EL (cell line): ENCODE measurements at regions not wholly inside any gene's neighbourhood (a gene's known extent, or its start where the extent isn't known, plus 50 kb on each side); places are given as distances from the start of the nearest gene placed in this dataset.
A peak's percentile ranks its signal among the peaks of the same experiment; 100 is the strongest.

Experiments used
- DNase-seq: peaks from one replicate; pipeline ENCODE4 v3.0.0-alpha.2; 2016

GRCh38 chr19:29093553-29093908, 119.4 kb downstream of the UQCRFS1 start:
- DNase-seq: no peak

- no peak for DNase-seq
These were observed 120.0 kb downstream of the UQCRFS1 start for GRCh38 chr19:29092712-29093552.

DNA sequence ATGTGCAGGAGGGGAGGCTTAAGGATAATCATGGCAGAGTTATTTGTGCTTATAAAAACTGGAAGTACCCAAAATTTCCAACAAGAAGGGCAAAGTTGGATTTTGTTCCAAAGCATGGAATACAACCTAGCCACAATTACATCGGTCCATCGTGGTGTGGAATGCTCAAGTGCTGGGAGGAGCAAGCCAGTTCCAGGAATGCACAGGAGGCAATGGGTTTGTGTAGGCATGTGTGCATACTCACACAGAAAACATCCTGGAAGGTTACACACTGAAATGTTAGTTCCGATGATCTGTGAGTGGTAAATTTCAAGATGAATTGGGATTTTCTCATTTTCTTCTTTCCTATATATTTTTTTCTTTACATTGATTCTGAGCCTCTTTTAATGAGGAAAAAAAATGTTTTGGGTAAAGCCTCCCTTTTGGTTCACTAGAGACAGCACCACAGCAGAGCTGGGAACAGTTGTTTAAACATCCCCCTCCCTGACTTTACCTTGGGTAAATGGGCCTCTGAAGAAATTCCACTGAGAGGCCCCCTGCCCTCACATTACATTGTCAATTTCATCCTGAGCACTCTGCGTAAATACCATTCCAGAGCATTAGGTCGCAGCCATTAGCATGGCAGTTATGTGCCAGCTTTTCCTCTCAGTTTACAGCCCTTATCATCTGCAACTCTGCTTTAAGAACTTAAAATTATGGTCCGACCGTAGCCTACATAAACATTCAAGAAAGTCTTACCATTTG, 122.0 kb downstream of the UQCRFS1 start:
- no peak for DNase-seq

DNA sequence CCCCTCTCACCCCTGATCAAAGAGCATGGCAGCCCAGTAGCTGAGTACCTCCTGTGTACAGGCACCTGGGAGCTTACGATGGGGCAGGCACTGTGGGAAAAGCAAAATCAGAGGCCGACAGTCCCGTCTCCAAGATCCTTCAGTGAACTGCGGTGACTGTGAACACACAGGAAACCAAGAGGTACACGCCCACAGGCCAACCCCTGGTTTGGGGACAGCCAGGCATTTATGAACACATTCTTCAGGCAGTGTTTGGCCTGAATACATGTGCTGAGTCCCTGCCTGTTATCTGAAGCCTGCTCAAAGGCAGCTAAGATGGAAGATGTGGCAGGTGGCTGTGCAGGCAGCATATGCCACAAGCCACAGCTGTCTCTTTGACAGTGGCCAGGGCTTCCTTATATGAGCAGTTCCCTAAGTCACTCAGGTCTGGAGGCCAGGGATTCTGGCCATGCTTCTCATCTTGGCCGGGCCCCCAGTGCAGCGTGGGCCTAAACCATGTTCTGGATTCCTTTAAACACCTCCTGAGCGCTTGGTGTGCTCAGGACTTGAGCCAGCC, 123.6 kb downstream of the UQCRFS1 start:
- no peak for DNase-seq

- no peak for DNase-seq
These were observed 124.2 kb downstream of the UQCRFS1 start for GRCh38 chr19:29088761-29089160.

- no peak for DNase-seq
These were observed 126.3 kb downstream of the UQCRFS1 start for GRCh38 chr19:29086646-29087045.

GRCh38 chr19:29086182-29086581, 126.8 kb downstream of the UQCRFS1 start:
- no peak for DNase-seq

GRCh38 chr19:29085630-29086029, 127.3 kb downstream of the UQCRFS1 start:
- no peak for DNase-seq

DNA sequence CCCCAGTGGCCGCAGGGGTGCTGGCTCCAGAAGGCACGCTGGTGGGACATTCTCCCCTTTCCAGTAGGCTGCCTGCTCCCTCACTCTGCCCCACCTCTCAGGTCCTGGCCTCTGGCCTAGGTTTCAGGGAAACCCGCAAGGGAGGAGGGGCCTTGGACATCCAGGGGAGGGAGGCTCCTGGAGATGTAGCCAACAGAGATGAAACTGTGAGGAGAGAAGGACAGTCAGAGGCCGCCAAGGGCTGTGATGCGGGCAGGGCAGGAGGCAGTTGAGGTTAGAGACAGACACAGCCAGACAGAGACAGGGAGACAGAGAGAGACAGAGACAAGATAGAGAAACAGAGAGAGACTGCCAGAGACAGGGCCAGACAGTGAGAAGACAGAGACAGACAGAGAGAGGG, 127.7 kb downstream of the UQCRFS1 start:
- DNase-seq: no peak

DNA sequence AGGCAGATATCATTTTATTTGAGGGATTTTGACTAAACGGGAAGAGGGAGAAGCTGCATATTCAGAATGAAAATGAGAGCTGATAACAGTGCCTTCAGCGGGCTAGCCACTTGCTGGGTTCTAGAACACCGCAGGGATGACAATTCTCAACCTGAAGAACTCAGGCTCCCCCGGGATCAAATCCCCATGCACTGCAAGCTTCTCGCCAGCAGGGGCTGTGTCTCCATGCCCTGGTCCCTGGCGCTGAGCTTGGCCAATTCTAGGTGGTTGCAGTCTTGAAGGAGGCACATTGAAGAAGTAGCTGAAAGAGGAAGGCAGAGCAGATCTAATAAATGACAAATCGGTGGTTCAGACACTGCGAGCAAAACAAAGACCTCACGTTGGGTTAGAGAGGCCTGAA, 128.7 kb downstream of the UQCRFS1 start:
- peak; percentile 23 for DNase-seq

DNA sequence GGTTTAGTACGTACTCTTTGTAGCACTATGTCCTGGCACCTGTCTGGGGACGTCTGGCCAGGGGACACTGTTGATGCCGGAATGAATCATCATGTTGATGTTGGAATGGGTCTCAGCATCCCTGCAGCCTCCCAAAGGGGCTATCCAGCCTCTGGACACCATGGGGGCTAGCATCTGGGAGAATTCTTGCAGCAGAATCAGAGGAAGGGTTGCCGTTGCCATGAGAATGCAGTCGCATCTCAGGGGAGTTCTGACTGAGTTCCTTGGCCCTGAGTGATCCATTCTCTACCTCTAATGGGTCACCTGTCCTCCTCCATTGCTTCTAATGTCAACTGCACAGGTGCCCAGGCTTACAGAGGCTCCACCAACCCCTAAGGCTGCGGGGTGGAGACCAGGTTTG, 129.1 kb downstream of the UQCRFS1 start:
- DNase-seq: no peak

DNA sequence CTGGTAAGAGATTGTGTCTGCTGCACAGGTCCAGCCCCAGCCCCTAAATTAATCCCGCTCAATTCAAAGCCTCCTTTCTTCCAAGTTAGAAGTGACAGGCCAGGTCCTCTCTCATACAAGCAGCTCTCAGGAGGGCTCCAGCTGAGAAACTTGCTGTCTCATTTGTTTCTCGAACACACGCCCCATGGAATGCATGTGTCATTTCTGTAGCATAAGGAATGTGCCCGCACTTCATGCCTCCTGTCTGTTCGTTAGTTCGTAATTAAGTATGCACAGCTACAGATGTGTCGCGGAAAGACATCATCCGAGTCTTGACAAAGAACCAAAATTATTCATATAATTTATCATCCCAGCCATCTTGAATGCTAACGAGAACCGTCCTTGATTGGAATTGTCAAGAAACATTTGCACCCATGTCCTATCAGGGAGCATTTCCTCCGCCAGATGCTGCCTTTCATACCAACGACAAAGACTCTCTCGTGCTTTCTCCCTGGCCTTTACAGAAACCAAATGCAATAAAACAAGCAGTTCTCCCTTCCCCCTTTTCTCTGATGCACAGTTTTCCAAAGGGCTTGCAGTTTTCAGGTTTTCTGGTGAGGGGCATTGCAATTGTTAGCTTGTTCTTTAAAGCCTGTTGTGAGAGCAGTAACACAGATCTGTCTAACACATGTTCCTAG, 133.5 kb downstream of the UQCRFS1 start:
- peak; percentile 2 for DNase-seq

DNA sequence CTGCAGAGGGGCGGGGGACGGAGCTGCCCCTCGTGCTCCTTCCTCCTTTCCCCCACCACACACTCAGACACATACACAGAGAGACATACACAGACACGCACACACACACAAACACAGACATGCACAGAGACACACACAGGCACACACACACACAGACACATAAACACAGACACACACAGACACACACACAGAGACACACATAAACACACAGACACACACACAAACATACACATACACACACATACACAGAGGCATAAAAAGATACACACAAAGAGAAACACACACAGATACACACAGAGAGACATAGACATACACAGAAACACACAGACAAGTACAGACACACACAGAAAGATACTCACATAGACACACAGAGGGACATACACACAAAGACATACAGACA, 136.0 kb downstream of the UQCRFS1 start:
- DNase-seq: no peak

DNA sequence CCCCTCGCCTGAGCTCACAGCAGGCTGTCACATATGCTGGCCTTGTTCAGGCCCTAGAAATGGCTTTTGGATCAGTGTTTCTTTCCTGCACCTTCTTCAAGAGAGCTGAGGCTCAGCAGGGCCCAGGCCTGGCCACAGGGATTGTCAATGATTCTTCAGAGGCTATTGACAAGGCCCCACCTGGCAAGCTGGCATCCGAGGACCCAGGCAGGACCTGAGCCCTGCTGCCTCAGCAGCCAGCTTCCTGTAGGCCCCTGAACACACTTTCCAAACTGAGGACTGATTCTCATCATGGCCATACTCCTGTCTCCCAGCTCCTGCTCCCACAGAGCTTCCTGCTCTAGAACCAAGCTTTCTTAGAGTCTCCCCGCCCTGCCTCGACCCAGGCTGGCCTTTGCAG, 136.8 kb downstream of the UQCRFS1 start:
- DNase-seq: no peak

- no peak for DNase-seq
These were observed 137.8 kb downstream of the UQCRFS1 start for GRCh38 chr19:29075149-29075548.

GRCh38 chr19:29074579-29074978, 138.4 kb downstream of the UQCRFS1 start:
- no peak for DNase-seq

DNA sequence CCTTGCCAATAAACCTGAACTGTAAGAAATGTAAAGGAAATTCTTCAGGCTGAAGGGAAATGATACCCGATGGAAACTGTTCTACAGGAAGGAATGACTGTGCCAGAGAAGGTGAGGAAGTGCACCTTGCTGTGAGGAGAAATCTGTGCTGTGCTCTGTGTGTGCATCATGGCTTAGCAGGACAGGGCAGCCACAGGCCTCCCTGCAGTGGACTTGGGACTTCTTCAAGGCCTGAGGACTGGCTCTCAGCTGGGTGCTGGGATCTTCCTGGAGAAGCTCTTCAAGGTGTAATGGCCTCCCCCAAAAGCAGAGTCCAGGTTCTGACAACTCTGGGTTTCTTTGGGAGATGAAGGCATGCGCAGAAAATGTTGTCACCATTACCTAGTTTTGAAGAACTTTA, 145.1 kb downstream of the UQCRFS1 start:
- no peak for DNase-seq

DNA sequence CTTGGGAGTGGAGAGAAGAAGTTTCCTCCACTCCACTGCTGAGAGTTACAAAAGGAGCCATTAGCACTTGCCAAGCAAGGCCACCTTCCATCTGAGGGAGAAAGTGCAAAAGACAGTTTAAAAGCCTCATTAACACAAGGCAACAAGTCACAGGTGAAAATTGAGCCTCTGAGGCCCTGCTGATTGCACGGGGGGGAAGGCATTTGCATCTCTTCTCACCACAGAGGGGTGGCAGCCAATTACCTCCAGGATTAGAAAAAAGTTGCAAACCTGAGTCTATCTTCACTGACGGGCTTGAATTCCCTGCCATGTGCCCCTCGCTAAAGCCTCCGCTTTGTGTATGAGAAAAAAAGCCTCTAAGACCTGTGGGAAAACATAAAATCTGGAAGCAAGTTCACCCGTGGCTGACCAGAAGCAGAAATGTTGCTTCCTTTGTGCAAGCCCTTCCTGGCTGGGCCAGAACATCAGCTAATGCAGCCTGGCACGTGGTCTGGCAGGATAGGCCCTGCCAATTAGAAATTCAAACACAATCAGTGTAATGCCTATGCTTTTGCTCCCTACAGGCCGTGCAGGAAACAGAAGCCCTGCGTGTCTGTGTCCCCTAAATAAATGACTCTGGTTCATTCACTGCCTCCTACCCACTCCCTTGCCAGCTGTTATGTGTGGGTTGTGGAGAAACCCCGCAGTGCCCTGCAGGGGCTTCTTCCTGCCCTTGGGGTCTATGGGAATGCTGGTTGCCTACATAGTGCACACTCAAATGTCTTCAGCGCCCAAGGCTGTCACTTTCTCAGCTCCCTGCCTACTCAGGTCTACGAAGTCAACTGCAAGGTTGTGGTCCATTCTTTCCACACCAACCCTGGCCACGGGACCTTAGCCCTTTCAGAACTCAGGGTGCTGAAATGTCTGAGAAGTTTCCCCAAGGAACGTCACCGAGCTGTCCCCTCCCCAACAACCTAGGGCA, 150.2 kb downstream of the UQCRFS1 start:
- no peak for DNase-seq

DNA sequence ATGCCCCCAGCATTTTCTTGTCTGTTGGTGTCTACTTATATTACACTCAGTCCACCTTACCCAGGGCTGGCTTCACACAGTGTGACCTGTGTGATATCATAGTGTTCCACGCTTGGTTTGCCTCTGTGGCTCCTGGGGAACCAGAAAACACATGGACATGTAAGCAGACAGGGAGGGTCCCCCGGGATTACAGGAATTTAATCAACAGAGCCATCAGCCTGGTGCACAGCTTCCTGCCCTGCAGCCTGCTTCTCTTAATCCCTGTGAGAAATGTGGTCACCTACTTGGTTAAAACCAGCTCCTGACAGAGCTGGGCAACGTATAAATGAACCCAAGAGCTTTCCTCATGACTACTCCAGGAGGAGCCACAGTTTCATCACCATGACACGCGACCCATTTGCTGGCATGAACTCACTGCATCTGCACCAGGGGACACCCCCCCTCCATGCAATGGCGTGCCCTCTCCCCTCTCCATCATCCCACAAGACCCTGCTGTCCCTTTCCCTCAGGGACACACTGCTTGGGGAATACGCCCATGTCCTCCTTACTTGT, 152.1 kb downstream of the UQCRFS1 start:
- DNase-seq: no peak

DNA sequence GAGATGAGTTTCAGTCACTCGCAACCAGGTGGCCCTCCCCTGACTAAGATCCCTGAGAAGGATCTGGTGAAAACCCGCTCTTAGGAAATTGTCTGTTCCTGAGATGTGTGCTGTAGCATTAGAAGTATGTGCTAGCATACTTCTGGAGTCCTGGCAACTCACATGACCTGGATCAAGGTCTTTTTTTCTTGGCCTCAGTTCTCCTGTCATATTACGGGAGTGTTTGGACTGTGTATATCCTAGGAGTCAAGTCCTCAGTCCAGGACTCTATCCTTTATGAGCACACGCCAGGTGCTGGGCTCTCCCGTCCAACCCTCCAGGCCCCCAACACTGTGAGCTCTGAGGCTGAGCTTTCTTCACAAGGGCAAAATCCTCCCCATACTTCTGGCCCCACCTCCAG, 156.4 kb downstream of the UQCRFS1 start:
- no peak for DNase-seq

DNA sequence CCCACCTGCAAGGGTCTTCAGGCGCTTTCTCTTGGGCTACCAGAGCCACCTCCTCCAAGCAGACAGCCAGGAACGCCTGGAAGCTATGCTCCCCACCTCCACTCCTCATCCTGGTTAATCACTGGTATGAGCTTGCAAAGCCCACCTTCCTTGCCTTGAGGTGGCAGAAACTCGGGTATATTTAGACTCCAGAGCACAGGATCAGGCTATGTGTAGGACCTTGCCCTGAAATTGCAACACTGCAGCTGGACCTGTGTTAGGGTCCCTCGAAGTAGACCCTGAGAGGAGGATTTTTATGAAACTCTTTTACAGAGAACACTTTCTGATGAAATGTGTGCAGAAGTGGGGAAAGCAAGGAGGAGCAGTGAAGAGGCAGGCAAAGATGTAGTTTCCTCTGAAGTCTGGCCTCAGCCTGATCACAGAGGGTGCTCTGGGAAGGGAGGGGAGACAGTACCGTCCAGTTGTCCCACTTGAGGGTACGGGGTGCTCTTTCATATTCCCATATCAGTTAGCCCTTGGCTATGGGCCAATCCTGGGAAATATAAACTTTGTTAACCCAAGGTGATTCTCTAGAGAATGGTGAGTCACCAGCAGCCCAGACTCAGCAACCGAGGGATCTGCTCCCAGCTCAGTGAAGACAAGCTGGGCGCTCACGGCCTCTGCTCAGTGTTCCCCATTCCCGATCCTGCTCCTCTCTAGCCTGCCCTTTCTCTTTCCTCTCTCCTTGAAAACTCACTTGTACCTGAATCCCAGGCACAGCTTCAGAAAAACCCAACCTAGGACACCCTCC, 157.9 kb downstream of the UQCRFS1 start:
- DNase-seq: no peak
